Neural cell (in vitro differentiated cells): ENCODE measurements at regions not wholly inside any gene's neighbourhood (a gene's known extent, or its start where the extent isn't known, plus 50 kb on each side); places are given as distances from the start of the nearest gene placed in this dataset.

ENCODE experiments used
- H2AFZ ChIP-seq: fragments of 200-600, 300-800 bp; sonication (generic), shearing (Covaris generic); 2 replicates; pipeline ENCODE4 v1.6.0; 2014; ENCODE audit warnings: low read depth, mild to moderate bottlenecking, antibody characterized with exemption, low read length, moderate library complexity
- H3F3A ChIP-seq: fragments of 200-600 bp; shearing (Covaris generic); 2 replicates; pipeline ENCODE4 v1.6.1; 2016; ENCODE audit warnings: mild to moderate bottlenecking, moderate library complexity, mixed read lengths, antibody characterized with exemption, low read length; ENCODE audit not compliant: insufficient read depth, poor library complexity, severe bottlenecking
- H3K27ac ChIP-seq: fragments of 200-600, 300-800 bp; sonication (generic), shearing (Covaris generic); 2 replicates; pipeline ENCODE4 v1.5.1; 2014; ENCODE audit warnings: mild to moderate bottlenecking, low read length, moderate library complexity
- H3K27me3 ChIP-seq: fragments of 300-800, 200-600 bp; sonication (generic), shearing (Covaris generic); 2 replicates; pipeline ENCODE4 v1.6.0; 2014; ENCODE audit warnings: mild to moderate bottlenecking, low read depth, low read length, moderate library complexity; ENCODE audit not compliant: insufficient read depth
- H3K36me3 ChIP-seq: fragments of 300-800, 200-600 bp; sonication (generic), shearing (Covaris generic); 2 replicates; pipeline ENCODE4 v1.5.1; 2014; ENCODE audit warnings: mild to moderate bottlenecking, antibody characterized with exemption, low read length, moderate library complexity; ENCODE audit not compliant: insufficient read depth
- H3K4me2 ChIP-seq: fragments of 300-800, 200-600 bp; sonication (generic), shearing (Covaris generic); 2 replicates; pipeline ENCODE4 v1.6.0; 2014; ENCODE audit warnings: mild to moderate bottlenecking, low read length
- H3K4me3 ChIP-seq: fragments of 300-800, 200-600 bp; sonication (generic), shearing (Covaris generic); 2 replicates; pipeline ENCODE4 v1.5.1; 2014; ENCODE audit warnings: mild to moderate bottlenecking, low read length, moderate library complexity
- H3K79me2 ChIP-seq: fragments of 200-600 bp; shearing (Covaris generic); replicated peaks from 2 replicates; pipeline ENCODE4 v1.6.0; 2014; ENCODE audit warnings: mild to moderate bottlenecking, low read length, moderate library complexity; ENCODE audit not compliant: insufficient read depth
- H3K9ac ChIP-seq: fragments of 300-800, 200-600 bp; sonication (generic), shearing (Covaris generic); 2 replicates; pipeline ENCODE4 v1.6.1; 2016; ENCODE audit warnings: mild to moderate bottlenecking, low read length, mixed read lengths
- H3K9me2 ChIP-seq: fragments of 200-600 bp; shearing (Covaris generic); 2 replicates; pipeline ENCODE4 v1.6.1; 2016; ENCODE audit warnings: mild to moderate bottlenecking, low read length, mixed read lengths; ENCODE audit not compliant: insufficient read depth
- H3K9me3 ChIP-seq: fragments of 200-600, 300-800 bp; sonication (generic), shearing (Covaris generic); 2 replicates; pipeline ENCODE4 v1.6.1; 2016; ENCODE audit warnings: mild to moderate bottlenecking, mixed run types, low read length, moderate library complexity, mixed read lengths
- H4K20me1 ChIP-seq: fragments of 200-600 bp; shearing (Covaris generic); 2 replicates; pipeline ENCODE4 v1.6.1; 2016; ENCODE audit warnings: mild to moderate bottlenecking, mixed run types; ENCODE audit not compliant: insufficient read depth
- EP300 ChIP-seq: fragments of 450-650 bp; conservative IDR thresholded peaks from 2 replicates; pipeline ENCODE4 v1.6.1; 2014; ENCODE audit warnings: antibody characterized with exemption, mild to moderate bottlenecking, moderate library complexity; ENCODE audit not compliant: poor library complexity, severe bottlenecking
- EZH2 ChIP-seq: fragments of 200-600, 300-800 bp; shearing (Covaris generic), sonication (generic); IDR thresholded peaks from 2 replicates; pipeline ENCODE4 v1.6.1; 2014; ENCODE audit warnings: antibody characterized with exemption, low read length, borderline replicate concordance, mild to moderate bottlenecking; ENCODE audit not compliant: insufficient read depth, poor library complexity, severe bottlenecking
- MXI1 ChIP-seq: fragments of 450-650 bp; conservative IDR thresholded peaks from 2 replicates; pipeline ENCODE4 v1.6.1; 2014; ENCODE audit warnings: antibody characterized with exemption, mild to moderate bottlenecking; ENCODE audit not compliant: poor library complexity, severe bottlenecking
- POLR2AphosphoS5 ChIP-seq: IDR thresholded peaks from 2 replicates; pipeline ENCODE4 v1.6.1; 2012
- RAD21 ChIP-seq: fragments of 450-650 bp; conservative IDR thresholded peaks from 2 replicates; pipeline ENCODE4 v1.6.1; 2014; ENCODE audit warnings: antibody characterized with exemption, mild to moderate bottlenecking, moderate library complexity
- SMC3 ChIP-seq: fragments of 450-650 bp; conservative IDR thresholded peaks from 2 replicates; pipeline ENCODE4 v1.6.1; 2014; ENCODE audit warnings: antibody characterized with exemption, mild to moderate bottlenecking, moderate library complexity; ENCODE audit not compliant: poor library complexity
- TAF1 ChIP-seq: IDR thresholded peaks from 2 replicates; pipeline ENCODE4 v1.6.1; 2012; ENCODE audit warnings: low read depth
- TF ChIP-seq, protein P1 (sequence below): IDR thresholded peaks from 2 replicates; pipeline ENCODE4 v1.6.1; 2012; ENCODE audit warnings: borderline replicate concordance
- TF ChIP-seq, protein P2 (sequence below): fragments of 450-650 bp; IDR thresholded peaks from 2 replicates; pipeline ENCODE4 v1.5.1; 2014; ENCODE audit warnings: antibody characterized with exemption, mild to moderate bottlenecking, moderate library complexity; ENCODE audit not compliant: poor library complexity, severe bottlenecking

DNA sequence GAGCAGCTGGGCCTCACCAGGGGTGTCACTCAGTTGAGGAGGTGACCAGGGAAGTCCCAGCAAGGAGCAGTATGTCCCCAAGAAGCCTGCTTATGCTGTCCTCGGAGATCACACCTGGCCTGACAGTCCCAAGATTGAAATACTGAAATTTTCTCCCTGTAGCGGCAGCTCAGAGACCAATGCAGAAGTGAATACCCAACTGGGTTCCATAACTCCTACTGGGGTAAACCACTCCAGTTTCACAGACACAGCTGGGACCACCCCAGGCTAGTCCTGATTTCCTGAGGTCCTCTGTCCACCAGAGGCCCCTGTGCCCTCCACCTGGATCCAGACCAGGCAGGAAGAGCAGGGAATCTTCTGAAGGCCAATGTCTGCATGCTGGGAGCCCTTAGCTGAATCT lies 298.1 kb downstream of the ZEB1 start:
- no peaks in the 10 kb centered on the region for H3F3A ChIP-seq
- H3K36me3 ChIP-seq, result no peaks in the 10 kb centered on the region
- no peaks in the 10 kb centered on the region for H3K27me3 ChIP-seq
- H3K9me3 ChIP-seq, result no peaks in the 10 kb centered on the region
- no peaks in the 10 kb centered on the region for H3K79me2 ChIP-seq
- no peak overlapping the region for H3K4me2 ChIP-seq
- no peak overlapping the region for H3K4me3 ChIP-seq
- no peak for TF ChIP-seq MXI1
- TF ChIP-seq SMC3, result no peak
- no peak overlapping the region for H3K9ac ChIP-seq
- no peaks in the 10 kb centered on the region for H4K20me1 ChIP-seq
- no peak overlapping the region for H3K27ac ChIP-seq
- no peak overlapping the region for H2AFZ ChIP-seq
- H3K9me2 ChIP-seq, result no peaks in the 10 kb centered on the region

DNA sequence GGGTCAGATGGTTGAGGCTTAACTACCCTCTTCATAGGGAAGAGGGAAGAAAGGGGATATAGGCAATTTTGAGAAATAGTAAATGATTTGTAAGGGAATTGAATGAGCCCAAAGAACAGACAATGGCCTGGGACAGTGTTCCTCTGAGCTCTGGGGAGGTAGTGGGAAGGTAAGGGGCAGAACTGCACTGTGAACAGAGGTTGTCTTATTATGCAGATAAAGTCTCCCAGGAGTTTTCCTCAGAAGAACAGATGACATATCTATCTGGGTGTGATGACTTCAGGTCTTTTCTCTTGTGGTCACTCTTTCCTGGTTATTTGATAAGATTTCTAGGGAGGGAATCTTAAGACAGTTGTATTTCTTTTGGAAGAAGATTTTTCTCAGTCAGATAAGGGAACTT lies 296.1 kb downstream of the ZEB1 start:
- Histone ChIP-seq H3K79me2 (no peaks in the 10 kb centered on the region), H3K27ac (no peak overlapping the region), H2AFZ (no peak overlapping the region), H3K9me2 (no peaks in the 10 kb centered on the region), H3F3A (no peaks in the 10 kb centered on the region), H3K4me3 (no peak overlapping the region), H3K36me3 (no peaks in the 10 kb centered on the region), H3K9ac (no peak overlapping the region), H3K9me3 (no peaks in the 10 kb centered on the region), H3K27me3 (no peaks in the 10 kb centered on the region), H3K4me2 (no peak overlapping the region), H4K20me1 (no peaks in the 10 kb centered on the region)
- TF ChIP-seq TAF1, result no peak
- no peak for TF ChIP-seq EZH2
- TF ChIP-seq EP300, result no peak
- no peak for TF ChIP-seq RAD21
- no peak for TF ChIP-seq POLR2AphosphoS5
- TF ChIP-seq, protein P1, sequence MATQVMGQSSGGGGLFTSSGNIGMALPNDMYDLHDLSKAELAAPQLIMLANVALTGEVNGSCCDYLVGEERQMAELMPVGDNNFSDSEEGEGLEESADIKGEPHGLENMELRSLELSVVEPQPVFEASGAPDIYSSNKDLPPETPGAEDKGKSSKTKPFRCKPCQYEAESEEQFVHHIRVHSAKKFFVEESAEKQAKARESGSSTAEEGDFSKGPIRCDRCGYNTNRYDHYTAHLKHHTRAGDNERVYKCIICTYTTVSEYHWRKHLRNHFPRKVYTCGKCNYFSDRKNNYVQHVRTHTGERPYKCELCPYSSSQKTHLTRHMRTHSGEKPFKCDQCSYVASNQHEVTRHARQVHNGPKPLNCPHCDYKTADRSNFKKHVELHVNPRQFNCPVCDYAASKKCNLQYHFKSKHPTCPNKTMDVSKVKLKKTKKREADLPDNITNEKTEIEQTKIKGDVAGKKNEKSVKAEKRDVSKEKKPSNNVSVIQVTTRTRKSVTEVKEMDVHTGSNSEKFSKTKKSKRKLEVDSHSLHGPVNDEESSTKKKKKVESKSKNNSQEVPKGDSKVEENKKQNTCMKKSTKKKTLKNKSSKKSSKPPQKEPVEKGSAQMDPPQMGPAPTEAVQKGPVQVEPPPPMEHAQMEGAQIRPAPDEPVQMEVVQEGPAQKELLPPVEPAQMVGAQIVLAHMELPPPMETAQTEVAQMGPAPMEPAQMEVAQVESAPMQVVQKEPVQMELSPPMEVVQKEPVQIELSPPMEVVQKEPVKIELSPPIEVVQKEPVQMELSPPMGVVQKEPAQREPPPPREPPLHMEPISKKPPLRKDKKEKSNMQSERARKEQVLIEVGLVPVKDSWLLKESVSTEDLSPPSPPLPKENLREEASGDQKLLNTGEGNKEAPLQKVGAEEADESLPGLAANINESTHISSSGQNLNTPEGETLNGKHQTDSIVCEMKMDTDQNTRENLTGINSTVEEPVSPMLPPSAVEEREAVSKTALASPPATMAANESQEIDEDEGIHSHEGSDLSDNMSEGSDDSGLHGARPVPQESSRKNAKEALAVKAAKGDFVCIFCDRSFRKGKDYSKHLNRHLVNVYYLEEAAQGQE, result no peak
- TF ChIP-seq, protein P2, sequence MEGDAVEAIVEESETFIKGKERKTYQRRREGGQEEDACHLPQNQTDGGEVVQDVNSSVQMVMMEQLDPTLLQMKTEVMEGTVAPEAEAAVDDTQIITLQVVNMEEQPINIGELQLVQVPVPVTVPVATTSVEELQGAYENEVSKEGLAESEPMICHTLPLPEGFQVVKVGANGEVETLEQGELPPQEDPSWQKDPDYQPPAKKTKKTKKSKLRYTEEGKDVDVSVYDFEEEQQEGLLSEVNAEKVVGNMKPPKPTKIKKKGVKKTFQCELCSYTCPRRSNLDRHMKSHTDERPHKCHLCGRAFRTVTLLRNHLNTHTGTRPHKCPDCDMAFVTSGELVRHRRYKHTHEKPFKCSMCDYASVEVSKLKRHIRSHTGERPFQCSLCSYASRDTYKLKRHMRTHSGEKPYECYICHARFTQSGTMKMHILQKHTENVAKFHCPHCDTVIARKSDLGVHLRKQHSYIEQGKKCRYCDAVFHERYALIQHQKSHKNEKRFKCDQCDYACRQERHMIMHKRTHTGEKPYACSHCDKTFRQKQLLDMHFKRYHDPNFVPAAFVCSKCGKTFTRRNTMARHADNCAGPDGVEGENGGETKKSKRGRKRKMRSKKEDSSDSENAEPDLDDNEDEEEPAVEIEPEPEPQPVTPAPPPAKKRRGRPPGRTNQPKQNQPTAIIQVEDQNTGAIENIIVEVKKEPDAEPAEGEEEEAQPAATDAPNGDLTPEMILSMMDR, result no peak
- no peak for TF ChIP-seq SMC3
- no peak for TF ChIP-seq MXI1

DNA sequence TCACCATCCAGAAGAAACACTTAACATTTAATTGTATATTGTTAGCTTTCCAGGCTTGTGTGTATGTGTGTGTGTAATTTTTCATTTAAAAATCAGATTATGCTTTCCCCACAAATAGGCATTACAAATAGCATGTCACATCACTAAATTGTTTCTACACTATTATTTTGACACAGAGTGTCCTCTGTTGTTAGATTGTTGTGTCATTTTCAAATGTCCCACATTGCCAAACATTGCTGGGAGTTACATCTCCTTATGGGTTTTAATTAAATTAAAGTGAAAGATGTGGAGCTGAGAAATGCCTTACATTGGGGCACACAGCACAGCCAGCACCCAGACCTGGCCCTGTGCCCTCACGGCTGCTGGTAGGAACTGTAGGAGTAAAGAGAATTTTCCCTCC lies 295.6 kb downstream of the ZEB1 start:
- Histone ChIP-seq H3K36me3 (no peaks in the 10 kb centered on the region), H3K4me2 (no peak overlapping the region), H3F3A (no peaks in the 10 kb centered on the region), H3K9ac (no peak overlapping the region), H3K9me3 (no peaks in the 10 kb centered on the region), H4K20me1 (no peaks in the 10 kb centered on the region), H3K27me3 (no peaks in the 10 kb centered on the region), H3K4me3 (no peak overlapping the region), H3K27ac (no peak overlapping the region), H3K79me2 (no peaks in the 10 kb centered on the region), H2AFZ (no peak overlapping the region), H3K9me2 (no peaks in the 10 kb centered on the region)
- no peak for TF ChIP-seq SMC3
- no peak for TF ChIP-seq EP300
- TF ChIP-seq POLR2AphosphoS5, result no peak
- TF ChIP-seq EZH2, result no peak
